GM21447 (cell line): ENCODE measurements at regions not wholly inside any gene's neighbourhood (a gene's known extent, or its start where the extent isn't known, plus 50 kb on each side); places are given as distances from the start of the nearest gene placed in this dataset.
"Not testable (repeated sequence)": the region's sequence is repeated elsewhere in the genome, so short reads cannot be mapped to it uniquely, and the experiment has no call there.

Source experiments
- ATAC-seq: cut with Tn5 transposase; IDR thresholded peaks from one replicate; pipeline ENCODE4 v1.9.1; 2021; ENCODE audit not compliant: unreplicated experiment

GRCh38 chr4:23036921-23037495 is 344.3 kb downstream of the GBA3 start:
- no peak for ATAC-seq

DNA sequence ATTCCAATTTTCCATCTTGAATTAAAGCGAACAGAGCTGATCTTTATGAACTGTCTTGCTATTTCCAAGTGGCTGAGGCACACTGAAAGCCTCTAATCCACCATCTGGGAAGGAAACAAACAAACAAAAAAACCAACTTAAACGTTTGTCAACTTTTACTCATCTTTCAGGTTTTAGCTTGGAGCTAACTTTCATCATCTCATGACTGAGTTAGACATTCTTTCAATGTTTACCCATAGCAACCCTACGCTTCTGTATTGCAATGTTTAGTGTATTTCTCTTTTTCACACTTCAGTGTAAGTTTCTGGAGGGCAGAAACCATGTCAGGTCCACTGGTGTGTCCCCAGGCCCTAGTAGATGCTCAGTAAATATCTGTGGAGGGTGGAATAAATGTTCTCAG is 343.8 kb downstream of the GBA3 start:
- no peak for ATAC-seq

DNA sequence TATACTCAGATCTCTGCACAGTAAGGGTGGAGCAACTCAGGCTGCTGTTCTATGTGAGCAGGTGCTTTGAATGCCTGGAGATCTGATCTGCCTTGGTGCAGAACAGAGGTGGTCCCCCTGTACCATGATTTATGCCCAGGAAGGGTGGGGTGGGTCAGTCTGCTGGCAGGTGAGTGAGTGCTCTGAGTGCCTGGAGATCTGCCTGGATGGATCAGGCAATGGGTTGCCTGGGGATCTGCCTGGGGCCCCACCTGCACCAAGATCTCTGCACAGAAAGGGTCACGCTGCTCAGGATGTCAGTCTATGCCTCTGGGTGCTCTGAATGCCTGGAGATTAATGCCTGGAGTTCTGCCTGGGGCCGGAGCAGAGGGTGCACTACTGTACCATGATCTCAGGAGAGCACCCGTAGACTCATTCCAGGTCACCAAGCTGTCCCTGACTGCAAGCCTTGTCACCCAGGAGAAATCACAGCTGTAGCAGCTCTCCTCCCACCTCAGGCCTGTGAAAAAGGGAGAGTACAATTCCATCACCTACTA is 342.9 kb downstream of the GBA3 start:
- ATAC-seq: no peak

GRCh38 chr4:23034731-23035130 is 342.0 kb downstream of the GBA3 start:
- ATAC-seq: no peak

DNA sequence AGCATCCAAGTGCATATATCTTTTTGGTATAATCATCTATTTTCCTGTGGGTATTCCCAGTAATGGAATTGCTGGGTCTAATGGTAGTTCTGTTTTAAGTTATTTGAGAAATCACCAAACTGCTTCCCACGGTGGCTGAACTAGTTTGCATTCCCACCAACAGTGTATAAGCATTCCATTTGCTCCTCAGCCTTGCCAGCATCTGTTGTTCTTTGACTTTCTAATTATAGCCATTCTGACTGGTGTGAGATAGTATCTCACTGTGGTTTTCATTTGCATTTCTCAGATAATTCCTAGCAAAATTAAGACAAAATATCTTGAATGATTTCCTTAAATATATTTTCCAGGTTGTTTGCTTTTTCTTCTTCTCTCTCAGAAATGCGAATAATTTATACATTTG is 341.1 kb downstream of the GBA3 start:
- no peak for ATAC-seq

DNA sequence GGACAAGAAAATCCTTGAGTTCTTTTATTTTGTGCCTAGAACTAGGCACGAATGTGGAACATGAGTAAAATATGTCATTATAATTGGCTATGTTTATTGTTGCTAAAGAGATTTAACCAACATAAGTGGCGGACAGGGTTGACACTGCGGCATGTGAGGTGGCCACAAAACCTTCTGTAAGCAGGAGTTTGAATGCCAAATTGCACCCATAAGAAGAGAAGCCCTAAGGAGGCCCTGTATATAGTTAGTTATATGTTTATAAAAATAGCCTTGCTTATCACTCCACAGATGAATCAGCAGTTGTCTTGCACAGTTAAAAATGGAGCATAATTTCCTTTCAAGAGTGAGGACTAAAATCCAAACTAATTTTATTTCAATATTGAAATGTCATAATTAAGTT is 336.1 kb downstream of the GBA3 start:
- no peak for ATAC-seq

DNA sequence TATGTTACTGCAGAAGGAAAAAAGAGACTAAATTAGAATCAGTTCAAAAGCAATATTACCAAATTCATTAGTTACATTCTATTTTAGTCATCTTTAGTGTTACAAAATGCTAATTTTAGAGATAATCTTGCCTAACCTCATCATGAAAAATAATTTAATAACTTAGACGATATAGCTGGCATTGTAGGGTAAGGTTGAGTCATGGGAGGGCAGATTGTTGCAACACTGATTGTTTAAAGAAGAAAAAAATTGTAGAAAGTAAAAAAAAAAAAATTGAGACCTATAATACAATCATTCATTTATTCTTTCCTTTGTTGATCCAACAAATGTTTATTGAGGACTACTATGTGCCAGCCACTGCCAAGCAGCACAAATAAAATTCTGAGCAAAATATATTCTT is 330.9 kb downstream of the GBA3 start:
- no peak for ATAC-seq

GRCh38 chr4:23023121-23023520 is 330.4 kb downstream of the GBA3 start:
- no peak for ATAC-seq

DNA sequence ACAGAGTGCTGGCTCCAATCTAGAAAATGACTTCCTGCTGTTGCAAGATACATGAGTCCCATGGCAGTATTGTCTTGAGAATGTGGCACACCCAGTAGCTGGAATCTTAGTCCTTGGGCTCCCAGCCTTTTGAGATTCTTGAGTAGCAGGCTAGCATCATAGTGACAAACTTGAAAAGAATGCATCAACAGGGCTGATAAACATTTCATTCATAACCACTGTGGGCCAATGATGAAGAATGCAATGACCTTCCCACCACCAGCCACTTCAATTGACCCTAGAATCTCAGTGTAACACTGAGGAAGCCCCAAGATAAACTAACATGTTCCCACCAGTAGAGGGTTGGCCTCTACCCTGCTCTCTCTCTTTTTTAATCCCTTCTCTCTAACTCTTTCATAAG is 329.3 kb downstream of the GBA3 start:
- ATAC-seq: no peak

DNA sequence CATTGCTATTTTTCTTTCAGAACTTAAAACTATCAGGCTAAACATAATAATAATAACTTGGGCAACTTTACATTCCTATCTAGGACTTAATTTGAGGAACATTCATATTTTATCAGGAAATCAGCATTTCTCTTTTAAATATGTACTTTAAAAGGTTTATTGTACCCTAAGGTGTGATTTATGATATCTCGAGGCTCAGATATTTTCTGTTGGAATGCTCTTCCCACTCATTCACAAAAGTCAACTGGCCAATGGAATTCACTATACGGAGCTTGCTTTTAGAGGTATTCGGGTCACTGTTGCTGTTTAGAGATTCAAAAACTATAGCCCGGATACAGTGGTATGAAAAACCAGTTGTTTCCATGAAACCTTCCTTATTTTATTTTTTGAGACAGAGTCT is 328.3 kb downstream of the GBA3 start:
- no peak for ATAC-seq

DNA sequence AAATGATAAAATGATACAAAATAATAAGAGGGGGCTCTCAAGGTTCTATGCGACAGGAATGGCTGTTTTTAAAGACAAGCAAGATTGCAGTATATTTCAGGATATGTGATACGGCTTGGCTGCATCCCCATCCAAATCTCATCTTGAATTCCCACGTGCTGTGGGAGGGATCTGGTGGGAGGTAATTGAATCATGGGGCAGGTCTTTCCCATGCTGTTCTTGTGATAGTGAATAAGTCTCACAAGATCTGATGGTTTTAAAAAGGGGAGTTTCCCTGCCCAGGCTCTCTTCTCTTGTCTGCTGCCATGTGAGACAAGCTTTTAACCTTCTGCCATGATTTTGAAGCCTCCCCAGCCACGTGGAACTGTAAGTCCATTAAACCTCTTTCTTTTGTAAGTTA is 327.7 kb downstream of the GBA3 start:
- not testable (repeated sequence) for ATAC-seq

DNA sequence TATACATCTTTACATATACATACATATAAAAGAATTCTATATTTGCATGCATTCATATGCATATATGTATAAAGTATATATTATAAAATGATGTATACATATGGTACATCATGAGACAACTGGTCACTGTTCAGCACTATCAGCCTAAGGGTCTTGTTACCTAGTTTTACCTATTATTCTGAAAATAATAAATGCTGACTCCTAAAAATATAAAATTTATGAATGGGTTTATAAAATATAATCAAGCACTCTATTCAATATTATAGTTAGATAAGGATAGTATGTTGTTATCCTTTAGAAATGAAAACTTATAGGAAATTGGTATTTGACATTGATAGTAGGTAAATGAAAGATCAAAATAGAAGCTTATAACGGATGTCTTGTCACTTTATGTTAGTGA is 324.2 kb downstream of the GBA3 start:
- no peak for ATAC-seq

DNA sequence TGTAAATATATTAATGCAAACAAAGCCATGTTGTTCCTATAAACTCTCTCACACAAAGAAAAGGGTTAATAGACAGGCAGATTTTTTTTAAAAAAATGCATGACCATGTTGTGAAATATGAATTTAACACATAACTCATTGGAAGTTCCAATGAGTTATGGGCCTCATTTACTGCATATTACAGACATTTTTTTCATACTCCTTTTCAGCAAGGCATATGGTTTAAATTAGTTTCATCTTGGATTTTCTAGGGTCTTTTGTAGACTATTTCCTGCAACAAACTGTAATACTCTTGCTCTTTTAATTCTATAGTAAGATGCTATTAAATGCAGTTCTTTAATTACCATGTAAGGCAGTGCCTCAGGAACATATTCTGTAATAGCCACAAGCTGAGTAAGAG is 323.1 kb downstream of the GBA3 start:
- ATAC-seq: no peak

- no peak for ATAC-seq
These were observed 316.4 kb downstream of the GBA3 start for GRCh38 chr4:23009093-23009492.

GRCh38 chr4:23006756-23007155 is 314.0 kb downstream of the GBA3 start:
- ATAC-seq: no peak

GRCh38 chr4:23005691-23006090 is 313.0 kb downstream of the GBA3 start:
- ATAC-seq: no peak

DNA sequence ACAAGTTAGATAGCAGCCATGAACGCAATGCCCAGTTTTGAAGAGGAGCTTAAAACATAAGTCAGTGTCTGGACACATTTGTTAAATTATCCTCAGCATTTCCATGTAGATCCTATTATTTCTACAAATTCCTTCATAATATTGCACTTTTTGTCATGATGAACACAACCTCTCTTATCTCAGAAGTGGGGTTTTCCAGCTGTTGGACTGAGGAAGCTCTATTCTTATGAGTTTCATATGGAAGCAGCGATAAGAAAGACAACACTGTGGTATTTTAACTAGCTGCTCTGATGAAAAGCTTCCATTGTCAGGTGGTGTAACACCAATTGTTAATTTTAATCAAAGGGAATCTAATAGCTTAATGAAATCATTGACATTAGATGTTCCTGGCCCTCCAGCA is 308.7 kb downstream of the GBA3 start:
- no peak for ATAC-seq

DNA sequence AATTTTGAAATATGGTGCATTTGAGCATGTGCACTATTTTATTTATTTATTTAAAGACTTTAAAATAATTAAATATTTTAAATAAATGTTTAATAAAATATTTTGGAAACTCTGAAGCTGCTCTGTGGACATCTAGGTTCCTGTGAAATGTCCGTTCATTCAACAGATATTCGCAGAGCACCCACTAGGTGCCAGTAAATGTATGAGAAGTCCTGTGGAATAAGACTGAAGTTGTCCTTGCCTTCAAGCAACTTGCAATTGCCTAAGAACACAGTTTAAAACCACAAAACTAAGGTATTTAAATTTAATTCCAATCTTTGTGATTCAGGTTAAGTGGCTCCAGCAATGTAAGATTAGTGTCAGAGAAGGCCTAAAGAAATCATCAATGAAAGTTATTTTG is 306.7 kb downstream of the GBA3 start:
- no peak for ATAC-seq

DNA sequence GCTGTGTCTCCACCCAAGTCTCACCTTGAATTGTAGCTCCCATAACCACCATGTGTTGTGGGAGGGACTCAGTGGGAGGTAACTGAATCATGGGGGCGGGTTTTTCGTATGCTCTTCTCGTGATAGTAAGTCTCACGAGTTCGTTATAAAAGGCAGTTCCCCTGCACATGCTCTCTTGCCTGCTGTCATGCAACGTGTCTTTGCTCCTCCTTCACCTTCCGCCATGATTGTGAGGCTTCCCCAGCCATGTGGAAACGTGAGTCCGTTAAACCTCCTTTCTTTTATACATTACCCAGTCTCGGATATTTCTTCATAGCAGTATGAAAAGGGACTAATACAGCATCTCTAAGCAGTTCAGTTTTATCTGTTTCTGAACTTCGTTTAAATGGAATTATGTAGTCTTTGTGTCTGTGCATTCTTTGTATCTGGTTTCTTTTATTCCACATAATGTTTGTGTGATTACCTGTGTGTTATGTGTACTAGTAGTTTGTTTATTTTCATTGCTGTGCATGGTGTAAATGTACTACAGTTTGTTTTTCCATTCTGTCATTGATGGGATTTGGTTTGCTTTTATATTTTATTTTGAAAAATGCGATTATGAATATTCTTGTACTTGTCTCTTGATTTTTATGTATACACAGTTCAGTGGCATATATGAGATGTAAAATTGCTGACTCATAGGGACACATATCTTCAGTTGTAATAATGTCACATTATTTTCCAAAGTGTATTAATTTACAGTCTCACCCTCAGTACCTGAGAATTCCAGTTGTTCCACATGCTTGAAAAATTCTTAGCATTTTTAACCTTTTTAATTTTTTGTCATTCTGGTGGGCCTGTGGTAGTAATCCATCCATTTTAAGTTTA is 304.9 kb downstream of the GBA3 start:
- ATAC-seq: no peak

GRCh38 chr4:22991576-22991975 is 298.8 kb downstream of the GBA3 start:
- ATAC-seq: no peak

DNA sequence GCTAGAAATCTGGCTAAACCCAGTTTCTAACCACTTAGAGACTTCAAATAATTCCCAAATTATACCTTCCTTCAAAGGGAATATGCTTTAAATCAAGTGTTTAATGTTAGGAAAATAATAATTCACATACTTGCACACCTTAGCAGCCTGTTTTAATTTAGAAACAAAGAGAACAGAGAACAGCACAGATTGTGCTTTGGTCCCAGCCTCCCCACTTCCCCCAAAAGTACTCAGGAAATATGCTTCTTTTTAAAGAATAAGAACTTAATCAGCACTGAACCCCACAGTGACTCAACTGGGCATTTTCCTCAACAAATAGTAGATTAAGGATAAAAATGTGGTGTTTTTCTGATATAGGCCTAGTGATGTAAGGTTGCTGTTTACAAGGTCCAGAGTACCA is 295.8 kb downstream of the GBA3 start:
- no peak for ATAC-seq

GRCh38 chr4:22987870-22988269 is 295.1 kb downstream of the GBA3 start:
- no peak for ATAC-seq

GRCh38 chr4:22986881-22987280 is 294.1 kb downstream of the GBA3 start:
- ATAC-seq: no peak
